NCI-H748 (cell line): ENCODE measurements at regions not wholly inside any gene's neighbourhood (a gene's known extent, or its start where the extent isn't known, plus 50 kb on each side); places are given as distances from the start of the nearest gene placed in this dataset.

Source experiments
- DNase-seq: peaks from one replicate; lab custom pipeline; 2025; ENCODE audit not compliant: unreplicated experiment; lab: John Stamatoyannopoulos, UW

DNA sequence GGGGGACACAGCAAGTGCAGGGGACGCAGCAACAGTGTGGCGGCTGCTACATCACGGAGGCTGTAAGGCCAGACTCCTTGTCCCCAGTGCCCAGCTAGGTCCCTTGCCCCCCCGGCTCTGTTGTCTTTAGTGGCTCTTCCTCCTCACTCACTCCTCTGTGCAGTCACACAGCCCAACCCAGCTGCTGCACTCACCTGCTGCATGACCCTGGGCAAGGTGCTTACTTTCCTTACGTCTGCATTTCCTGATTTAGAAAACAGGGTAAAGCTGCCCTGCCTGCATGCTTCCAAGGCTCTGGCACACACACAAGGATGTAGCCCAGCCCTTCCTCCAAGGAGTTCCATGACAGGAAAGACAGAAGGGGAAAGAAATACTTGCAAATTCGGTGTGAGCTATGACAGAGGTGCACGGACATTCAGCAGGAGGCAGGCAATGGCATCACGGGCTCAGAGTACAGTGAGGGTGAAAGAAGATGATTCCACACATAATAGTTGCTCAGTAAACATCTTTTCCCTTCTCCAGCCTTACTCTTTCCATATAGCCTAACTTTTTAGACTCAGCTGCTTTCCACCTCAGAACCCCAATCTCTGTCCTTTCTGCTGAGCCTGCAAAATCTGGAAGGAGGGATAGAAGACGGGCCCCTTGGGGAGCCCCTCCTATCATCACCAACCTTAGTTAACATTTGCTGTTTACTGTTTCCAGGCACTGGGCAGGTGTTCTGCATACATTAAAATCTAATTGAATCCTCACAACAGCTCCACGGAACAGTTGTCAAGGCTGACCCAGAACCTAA, 150.9 kb downstream of the MRM1 start:
- DNase-seq = peak; percentile 4

- DNase-seq = peak; percentile 85
Observed at GRCh38 chr17:36755586-36755985, 154.2 kb downstream of the MRM1 start.

DNA sequence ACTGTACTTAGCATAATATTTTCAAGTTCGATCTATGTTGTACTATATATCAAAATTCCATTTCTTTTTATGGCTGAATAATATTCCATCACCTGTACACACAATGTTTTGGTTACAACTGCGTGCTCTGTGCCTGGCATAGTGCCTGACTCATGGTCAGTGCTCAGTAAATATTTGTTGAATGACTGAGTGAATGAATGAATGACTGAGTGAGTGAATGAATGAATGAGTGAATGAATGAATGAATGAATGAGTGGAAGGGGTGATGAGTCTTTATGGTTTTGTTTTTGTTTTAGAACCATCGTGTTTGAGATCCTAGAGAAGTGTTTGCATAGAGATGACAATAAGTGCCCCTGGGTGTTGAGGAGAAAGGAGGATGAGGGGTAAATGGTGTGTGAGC, 155.3 kb downstream of the MRM1 start:
- no peak for DNase-seq

DNA sequence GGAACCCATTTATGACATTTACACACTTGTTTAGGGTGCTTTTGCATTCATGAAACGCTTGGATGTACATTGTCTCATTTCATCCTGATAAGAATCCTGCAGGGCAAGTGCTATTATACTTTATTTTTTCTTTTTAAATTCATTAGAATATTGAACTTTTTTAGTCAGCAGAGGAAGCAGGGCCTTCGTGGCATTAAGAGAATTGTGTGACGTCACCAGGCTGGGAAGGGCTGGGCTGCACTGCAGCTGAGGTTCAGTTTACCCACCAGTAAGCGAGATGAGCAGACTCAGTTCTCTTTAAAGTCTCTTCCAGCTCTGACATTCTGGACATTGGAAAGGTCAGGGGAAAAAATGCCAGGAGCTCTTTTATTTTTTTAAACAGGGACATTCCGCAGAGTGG, 159.0 kb downstream of the MRM1 start:
- DNase-seq = no peak

DNA sequence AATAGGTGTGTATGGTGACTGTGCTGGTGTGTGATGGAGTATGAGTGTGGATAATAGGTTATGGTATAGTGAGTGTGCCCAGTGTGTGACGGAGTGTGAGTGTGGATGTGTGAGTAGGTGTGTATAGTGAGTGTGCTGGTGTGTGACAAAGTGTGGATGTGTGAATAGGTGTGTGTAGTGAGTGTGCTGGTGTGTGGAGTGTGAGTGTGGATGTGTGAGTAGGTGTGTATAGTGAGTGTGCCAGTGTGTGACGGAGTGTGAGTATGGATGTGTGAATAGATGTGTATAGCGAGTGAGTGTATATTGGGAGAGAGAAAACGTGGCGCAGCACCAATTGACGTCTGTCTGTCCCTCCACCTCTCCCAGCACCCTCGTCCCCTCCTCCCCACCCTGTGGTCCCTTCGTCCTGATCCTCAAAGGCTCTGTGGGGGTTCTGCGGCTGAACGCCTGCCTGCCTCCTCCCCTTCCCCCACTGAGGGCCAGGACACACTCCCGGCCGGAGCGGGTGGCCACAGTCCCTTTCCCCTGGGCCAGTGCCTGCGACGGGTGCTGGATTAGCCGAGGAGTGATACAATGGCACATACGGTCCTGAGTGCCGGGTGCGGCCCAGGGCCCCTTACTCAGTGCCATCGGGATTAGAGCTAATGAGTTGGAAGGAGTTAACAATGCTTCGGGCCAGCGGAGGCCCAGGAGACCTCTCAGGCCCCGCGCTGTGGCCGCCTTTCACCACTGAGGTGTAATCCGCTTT, 160.0 kb downstream of the MRM1 start:
- no peak for DNase-seq

- DNase-seq = no peak
Observed at GRCh38 chr17:36765436-36766043, 164.2 kb downstream of the MRM1 start.

DNA sequence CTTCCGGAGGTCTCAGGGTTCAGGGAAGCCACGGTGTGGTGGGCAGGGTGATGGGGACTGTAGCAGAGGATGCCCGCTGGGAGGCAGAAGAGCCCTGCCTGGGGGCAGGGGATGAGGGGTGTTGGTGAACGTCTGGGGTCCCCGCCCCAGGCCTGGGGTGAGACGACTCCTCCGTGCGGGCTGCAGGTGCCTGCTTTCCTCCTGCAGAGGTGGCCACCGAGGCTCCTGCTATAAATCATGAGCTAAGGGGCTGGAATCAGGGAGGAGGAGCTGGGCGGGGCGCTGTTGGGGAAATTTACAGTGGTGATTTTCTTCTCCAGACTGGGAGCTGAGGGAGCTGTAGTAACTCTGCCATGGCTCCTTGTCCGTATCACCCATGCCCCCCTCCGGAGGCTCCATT, 167.0 kb downstream of the MRM1 start:
- no peak for DNase-seq

- DNase-seq = peak; percentile 14
Observed at GRCh38 chr17:36773039-36773438, 164.2 kb upstream of the LHX1 start.

GRCh38 chr17:36777118-36777517, 160.2 kb upstream of the LHX1 start:
- DNase-seq = no peak

GRCh38 chr17:36778448-36778847, 158.8 kb upstream of the LHX1 start:
- DNase-seq = no peak

GRCh38 chr17:36779550-36779949, 157.7 kb upstream of the LHX1 start:
- no peak for DNase-seq

DNA sequence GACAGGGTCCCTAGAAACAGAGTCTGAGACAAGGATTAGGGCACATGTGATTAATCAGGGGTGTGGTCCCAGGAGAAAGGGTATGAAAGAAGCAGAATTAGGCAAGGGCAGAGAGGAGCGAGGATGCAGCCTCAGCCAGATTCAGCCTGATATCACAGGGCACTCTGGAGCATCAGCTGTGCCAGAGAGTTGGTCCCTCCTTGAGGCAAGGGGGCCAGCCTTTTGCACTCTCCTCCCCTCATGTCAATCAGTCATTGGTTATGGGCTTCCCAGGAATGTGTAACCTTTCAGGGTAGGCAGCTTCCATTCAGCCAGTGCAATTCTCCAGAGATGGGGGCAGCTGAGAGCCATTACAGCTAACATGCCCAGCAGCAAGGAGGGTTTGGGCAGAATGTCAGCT, 152.6 kb upstream of the LHX1 start:
- DNase-seq = no peak

GRCh38 chr17:36786867-36787266, 150.4 kb upstream of the LHX1 start:
- no peak for DNase-seq

DNA sequence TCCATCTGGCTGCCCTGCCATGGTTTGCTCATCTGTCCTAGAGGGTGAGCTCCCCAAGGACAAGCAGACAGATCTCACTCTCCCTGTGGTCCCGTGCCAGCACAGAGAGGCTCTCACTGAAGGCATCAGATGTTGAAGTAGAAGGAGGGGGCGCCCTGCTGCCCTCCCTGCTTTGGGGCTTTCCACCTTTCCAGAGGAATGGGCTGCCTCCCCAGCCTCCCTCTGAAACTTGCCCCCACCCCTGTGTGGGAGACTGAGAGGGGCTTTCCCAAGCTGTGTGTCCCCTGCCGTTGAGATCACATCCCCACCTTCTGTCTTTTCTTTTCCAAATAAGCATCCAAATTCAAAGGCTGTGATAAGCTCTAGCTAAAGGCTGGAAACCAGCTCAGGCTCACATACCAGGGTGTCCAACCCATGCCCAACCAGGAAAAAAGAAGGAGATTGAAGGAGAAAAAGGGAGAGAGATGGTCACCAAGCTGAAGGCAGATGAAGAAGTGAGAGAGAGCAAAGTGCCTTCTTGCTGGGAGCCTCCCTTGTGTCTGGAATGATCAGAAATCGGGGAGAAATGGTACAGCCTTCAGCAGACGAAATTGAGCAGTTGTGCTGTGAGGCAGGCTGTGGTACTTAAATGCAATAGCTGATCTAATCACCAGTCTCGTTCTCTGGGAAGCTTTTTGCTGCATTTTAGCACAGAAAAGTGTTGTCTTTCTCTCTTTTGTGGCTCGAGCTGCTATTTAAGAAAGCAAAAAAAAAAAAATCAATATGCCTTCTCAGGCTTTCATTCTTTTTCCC, 145.9 kb upstream of the LHX1 start:
- DNase-seq = peak; percentile 14

DNA sequence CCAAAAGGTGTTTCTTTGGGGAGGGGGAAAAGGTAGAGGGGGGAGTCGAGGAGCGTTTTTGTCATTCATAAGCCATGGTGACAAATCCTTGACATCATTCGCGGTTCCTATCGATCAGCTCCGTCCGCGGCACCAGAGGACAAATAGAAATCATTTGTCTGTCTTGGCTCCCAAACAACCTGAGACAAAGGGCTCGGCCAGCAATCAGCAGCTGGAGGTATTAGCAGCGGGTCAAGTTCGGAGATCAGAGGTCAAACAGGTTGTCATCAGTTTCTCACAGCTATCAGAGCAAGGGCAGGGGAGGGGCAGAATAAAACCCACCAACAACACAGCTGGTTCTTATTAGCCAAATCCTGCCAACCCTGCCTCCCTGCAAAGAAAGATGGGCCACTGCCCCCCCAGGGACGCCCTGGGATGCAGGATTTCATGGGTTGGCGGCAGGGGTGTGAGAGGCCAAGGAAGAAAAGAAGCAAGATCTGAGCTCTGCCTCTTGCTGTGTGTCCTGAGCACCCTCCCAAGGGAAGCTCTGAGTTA, 145.3 kb upstream of the LHX1 start:
- DNase-seq = peak; percentile 28

DNA sequence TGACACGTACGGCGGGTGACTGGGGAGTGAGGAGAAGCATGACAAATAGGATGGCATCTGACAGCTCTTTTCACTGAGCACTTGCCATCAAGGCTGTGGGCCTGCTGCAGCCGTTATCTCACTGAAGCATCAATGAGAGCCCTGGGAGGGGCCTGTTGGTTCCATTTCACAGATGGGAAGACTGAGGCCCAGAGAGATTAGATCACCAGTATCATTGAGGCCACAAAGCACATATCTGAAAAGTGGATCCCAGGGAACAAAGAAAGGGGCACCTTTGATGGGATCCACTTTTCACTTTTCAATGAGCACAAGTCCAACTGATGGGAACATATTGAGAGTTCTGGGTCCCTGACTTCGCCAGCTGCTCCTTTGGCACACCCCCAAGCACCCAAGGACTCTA, 144.4 kb upstream of the LHX1 start:
- DNase-seq = no peak

DNA sequence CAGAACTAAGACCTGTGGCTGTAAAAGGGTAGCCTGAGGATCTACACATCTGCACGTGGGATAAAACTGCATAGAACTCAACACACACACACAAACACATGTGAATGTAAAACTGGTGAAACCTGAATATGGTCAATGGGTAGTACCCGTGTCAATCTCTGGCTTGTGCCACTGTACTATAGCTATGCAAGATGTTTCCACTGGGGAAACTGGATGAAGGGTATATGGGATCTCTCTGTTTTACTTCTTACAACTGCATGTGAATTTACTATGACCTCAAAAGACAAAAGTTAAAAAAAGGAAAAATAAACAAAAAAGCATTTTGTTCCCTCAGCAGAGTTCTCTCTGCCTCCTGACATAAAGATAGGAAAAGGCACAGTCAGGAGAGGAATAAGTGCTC, 143.3 kb upstream of the LHX1 start:
- no peak for DNase-seq

- no peak for DNase-seq
Observed at GRCh38 chr17:36807496-36808179, 129.6 kb upstream of the LHX1 start.

DNA sequence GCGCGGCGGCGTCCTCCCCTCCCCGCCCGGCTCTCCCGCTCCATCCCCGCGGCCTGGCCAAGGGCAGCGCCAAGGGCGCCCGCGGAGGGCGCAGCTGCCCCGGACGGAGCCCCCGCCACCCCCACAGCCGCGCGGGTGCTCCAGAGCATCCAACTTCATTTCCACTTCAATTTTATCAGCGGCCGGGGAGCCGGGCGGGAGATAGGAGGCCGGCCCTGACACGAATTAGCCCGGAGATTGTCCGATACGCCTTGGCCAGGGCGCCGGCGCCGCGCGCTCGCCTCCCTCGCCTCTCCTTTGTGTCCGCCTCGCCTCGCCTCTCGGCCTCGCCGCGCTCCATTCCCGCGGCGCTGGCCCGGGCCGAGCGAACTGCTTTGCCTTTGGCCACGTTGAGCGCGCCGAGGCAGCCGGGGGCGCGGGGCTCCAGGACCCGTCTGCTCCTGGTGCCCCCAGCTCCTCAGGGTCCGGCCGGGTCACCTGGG, 129.1 kb upstream of the LHX1 start:
- DNase-seq = peak; percentile 65

DNA sequence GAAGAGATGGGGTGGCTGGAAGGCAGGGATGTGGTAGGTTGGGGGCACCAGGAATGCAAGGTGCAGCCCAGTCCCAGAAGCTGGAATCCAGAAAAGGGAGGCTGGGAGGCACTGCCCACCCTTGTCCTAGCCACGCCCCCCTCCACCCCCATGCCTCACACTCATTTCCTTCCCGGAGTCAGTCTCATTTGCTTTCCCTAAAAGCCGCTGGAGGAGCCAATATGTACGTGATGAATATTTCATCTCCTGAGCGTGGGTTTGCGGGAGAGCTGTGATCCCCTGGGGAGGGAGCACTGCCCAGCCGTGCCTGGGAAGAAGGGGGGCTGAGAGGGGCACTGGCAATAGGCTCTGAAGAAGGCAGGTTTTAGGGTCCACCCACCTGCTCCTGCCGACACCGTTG, 124.5 kb upstream of the LHX1 start:
- peak; percentile 10 for DNase-seq
